ENCODE measurements at regions not wholly inside any gene's neighbourhood (a gene's known extent, or its start where the extent isn't known, plus 50 kb on each side); places are given as distances from the start of the nearest gene placed in this dataset.
"Not testable (repeated sequence)": the region's sequence is repeated elsewhere in the genome, so short reads cannot be mapped to it uniquely, and the experiment has no call there.

- no peak for DNase-seq
Measured at GRCh38 chr6:138666636-138667035, 106.9 kb upstream of the CCDC28A start.

- DNase-seq: no peak
Measured at GRCh38 chr6:138667408-138667807, 106.2 kb upstream of the CCDC28A start.

DNA sequence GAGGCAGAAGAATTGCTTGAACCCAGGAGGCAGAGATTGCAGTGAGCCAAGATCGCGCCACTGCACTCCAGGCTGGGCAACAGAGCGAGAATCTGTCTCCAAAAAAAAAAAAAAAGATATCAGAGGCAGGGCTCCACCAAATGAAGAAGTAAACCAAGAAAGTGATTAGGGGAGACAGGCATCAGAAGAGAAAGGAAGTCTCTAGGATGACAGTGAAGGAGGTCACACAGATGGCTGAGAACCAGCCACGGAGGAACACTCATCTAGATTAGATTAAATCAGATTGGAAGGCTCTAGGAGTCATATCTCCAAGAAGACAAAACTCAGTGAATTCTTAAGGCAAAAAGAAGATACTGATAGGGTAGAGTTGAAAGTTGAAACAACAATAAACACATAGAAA, 102.2 kb upstream of the CCDC28A start:
- no peak for DNase-seq

- DNase-seq: no peak
Measured at GRCh38 chr6:138673346-138674014, 100.1 kb upstream of the CCDC28A start.

DNA sequence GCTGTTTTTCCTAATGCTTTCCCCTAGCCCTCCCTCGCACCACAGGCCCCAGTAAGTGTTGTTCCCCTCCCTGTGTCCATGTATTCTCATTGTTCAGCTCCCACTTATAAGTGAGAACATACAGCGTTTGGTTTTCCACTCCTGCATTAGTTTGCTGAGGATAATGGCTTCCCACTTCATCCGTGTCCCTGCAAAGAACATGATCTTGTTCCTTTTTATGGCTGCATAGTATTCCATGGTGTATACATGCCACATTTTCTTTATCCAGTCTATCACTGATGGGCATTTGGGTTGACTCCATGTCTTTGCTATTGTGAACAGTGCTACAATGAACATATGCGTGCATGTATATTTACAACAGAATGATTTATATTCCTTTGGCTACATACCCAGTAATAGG, 99.1 kb upstream of the CCDC28A start:
- not testable (repeated sequence) for DNase-seq

DNA sequence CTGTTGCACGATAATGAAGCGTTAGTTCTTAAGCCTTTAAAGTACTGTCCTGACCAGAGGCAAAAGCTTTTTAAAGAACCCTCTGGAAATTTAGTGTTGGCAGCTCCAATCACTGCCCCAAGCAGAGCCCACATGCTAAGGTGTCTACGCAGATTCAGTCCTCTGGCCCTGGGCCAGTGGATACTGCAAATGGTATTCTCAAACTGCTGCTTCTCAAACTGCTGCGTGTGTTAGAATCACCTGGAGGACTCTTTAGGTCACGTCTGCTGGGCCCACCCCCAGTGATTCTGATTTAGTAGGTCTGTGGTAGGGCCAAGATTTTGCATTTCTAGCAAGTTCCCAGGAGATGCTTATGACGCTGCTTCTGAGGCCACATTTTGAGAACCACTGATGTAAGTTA, 96.0 kb upstream of the CCDC28A start:
- DNase-seq: no peak

- DNase-seq: no peak
Measured at GRCh38 chr6:138678168-138678567, 95.4 kb upstream of the CCDC28A start.

GRCh38 chr6:138680085-138680484, 93.5 kb upstream of the CCDC28A start:
- DNase-seq: no peak

- no peak for DNase-seq
Measured at GRCh38 chr6:138681627-138682026, 91.9 kb upstream of the CCDC28A start.

DNA sequence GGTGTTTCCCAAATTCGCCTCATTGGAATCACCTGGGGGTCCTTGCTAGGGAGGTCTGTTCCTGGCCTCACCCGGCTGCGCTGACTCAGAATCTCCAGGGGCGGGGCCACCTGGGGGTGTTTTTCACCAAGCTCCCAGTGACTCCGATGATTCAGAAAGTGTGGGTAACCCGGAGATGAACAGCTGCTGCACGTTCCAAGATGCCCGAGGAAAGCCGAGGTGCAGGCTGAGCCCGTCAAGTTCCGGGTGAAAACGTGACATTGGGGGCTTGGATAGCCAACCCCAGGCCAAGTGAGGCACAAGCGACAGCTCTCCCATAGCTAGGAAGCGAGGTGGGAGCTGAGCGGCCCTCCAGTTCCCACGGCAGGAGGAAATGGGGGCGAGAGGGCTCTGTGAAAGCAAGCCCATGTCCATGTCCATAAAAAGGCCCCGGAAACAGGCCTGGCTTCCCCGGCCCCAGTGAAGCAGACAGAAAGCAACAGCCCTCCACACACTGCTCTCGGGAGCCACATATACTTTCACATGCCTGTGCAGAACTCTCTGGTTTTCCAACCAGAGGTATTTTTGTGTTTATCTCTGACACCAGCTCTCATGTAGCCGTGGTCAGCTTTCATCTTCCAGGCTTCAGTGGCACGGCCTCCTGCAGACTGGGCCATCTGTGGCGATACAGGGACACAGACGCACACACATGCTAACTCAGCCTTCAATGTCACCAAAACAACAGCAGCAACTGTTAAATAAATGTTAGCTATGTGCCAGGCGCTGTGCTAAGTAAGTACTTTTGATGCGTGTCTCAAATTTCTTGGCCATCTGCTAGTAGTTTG, 90.7 kb upstream of the CCDC28A start:
- DNase-seq: no peak

GRCh38 chr6:138685257-138685656, 88.3 kb upstream of the CCDC28A start:
- DNase-seq: no peak

- DNase-seq: no peak
Measured at GRCh38 chr6:138685781-138686180, 87.8 kb upstream of the CCDC28A start.

GRCh38 chr6:138688580-138688979, 85.0 kb upstream of the CCDC28A start:
- DNase-seq: no peak

DNA sequence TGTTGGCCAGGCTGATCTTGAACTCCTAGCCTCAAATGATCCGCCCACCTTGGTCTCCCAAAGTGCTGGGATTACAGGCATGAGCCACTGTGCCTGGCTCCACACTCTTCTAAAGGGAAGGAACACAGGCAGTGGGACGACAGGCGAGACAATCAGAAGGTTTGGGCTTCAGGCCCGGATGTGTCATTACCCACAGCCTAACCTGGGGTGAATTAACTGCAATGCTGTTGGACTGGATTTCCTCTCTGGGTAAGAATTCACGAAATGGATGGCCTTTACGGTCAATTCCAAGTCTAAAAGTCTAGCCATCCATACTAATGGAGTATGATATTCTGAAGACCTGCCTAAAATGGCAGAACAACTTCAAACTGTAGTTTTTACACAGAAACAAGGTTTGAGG, 83.7 kb upstream of the CCDC28A start:
- DNase-seq: no peak

GRCh38 chr6:138690975-138691594, 82.5 kb upstream of the CCDC28A start:
- no peak for DNase-seq

DNA sequence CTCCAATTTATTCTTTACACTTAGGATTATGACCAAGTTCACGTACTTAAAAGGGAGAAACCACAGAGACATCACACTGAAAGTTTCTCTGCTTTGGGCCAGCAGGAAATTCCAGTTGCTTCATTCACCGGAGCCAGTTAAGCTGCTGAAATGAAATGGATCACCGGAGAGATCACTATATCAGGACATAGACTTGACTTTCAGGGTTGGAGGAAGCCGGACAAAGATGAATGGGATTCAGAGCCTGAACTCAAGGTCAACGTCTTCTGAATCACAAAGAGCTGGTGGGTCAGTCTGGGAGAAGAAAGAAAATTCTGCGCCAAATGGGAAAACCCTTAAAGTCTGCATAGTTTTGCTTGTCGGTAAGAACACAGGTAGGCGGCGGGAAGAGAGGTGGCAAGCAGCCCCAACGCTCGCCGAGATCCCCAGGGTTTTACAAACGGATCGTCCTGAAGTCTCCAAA, 81.9 kb upstream of the CCDC28A start:
- no peak for DNase-seq

DNA sequence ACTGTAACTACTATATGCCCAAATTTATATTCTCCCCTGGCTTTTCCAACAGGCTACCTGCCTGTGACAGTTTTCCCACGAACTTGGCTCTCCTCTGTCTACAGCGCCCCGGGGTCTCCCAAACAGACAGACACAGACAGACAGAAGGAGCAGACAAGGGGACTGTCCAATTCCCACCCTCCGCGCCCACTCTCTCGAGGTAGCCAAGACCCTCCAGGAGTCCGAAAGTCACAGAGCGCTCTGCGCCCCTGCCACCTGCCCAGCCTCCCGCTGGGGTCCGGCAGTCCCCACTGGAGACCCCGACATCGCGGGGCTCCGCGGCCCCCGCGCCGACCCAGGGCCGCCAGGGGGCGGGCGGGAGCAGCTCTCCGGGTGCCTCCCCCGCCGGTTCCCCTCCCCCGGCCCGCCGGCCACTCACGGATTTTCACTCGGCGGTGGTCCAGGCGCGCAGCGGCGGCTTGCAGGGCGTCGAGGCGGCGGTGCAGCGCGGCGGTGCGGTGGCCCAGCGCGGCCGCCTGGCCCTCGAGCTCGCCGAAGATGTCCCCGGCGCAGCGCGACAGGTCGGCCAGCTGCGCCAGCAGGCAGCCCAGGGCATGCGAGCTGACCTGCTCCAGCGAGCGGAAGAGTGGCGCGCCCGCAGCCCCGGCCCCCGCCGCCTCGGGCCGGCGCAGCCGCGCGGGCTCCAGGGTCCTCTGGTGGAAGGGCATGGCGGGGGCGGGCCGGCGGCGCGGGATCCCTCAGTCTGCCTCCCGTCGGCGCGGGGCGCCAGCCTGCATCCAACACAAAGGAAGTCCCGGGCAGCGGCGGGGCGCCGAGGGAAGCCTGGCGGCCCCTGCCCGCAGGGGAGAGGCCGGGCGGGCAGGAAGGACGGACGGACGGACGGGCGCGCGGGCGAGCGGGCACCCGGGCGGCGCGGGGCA, 81.3 kb upstream of the CCDC28A start:
- DNase-seq: peak in 3 of 4 experiments; percentile 16 to 24 (median 20)

- DNase-seq: no peak
Measured at GRCh38 chr6:138692978-138693909, 80.3 kb upstream of the CCDC28A start.

DNA sequence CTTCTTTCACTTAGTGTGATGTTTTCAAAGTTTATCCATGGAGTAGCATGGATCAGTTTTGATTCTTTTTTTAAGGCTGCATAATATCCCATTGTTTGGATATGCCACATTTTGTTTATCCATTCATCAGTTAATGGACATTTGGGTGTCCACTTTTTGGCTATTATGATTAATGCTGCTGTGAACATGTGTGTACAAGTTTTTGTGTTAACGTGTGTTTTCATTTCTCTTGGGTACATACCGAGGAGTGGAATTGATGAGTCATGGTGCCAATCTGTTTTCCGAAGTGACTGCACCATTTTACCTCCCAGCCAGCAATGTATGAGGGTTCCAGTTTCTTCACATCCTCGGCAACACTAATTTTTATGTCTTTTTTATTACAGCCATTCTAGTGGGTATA, 78.4 kb upstream of the CCDC28A start:
- DNase-seq: no peak

DNA sequence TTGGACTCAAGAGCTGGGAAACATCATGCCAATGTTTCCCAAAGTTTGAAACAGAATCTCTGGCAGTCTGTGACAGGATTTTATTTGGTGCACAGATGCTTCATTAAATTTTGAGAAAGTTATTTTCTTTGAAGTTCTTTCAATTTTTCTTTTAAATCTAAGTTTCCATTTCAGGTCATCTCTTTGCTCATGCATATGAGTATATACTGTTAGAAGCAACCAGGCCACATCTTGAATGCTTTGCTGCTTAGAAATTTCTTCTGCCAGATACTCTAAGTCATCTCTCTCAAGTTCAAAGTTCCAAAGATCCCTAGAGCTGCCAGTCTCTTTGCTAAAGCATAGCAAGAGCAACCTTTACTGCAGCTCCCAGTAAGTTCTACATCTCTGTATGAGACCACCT, 59.1 kb upstream of the CCDC28A start:
- no peak for DNase-seq

- DNase-seq: no peak
Measured at GRCh38 chr6:138716013-138716412, 57.6 kb upstream of the CCDC28A start.
